ENCODE measurements at regions not wholly inside any gene's neighbourhood (a gene's known extent, or its start where the extent isn't known, plus 50 kb on each side); places are given as distances from the start of the nearest gene placed in this dataset.

DNA sequence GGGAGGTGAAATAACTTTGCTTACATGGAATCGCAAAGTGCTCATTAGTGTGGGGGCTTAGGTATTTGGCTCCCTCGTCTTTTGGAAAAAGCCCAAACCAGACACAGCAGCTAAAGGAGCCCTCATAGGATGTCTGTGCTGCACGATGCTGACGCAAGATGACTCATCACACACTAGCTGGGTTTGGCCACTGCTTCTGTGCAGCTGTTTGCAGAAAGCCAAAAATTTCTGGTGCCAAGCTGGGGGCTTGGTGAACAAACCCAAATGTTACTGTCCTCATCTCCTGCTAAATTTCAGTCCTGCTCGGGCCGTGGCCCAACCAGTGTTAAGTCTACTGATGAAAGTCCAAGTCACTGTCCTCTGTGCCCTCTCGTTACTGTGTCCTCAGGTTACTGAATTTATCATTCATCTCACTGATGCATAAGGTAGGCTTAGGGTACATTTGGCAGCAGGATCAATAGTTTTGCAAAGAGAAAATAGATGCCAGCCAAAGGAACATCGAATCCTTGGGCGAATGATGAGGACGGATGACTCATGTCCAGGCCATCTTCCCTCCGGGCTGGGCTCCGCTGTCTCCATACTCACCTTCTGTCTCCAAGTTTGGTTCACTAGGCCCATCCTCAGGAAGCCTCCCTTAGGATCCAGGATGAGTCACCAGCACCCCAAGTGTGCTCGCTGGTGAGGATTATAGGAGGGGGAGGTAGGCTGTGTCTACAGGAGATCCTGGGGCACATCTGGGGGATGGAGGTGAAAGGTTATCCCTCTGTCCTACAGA, 177.7 kb downstream of the ADSS2 start:
- Histone ChIP-seq H3F3A (ENCODE audit: insufficient read depth, low read length) (no peaks in the 10 kb centered on the region), H3K36me3 (ENCODE audit: insufficient read depth, low read length) (no peaks in the 10 kb centered on the region), H3K79me2 (ENCODE audit: insufficient read depth, low read length) (no peaks in the 10 kb centered on the region), H4K20me1 (ENCODE audit: insufficient read depth, low read length) (no peaks in the 10 kb centered on the region), H3K9me3 (ENCODE audit: low read length) (no peaks in the 10 kb centered on the region), H3K4me2 (ENCODE audit: low read length) (no peak overlapping the region), H3K27me3 (ENCODE audit: insufficient read depth, low read length) (no peaks in the 10 kb centered on the region), H3K9me2 (ENCODE audit: low read depth, low read length) (no peaks in the 10 kb centered on the region), H3K4me1 (ENCODE audit: insufficient read depth, low read length, severe bottlenecking) (no peaks in the 10 kb centered on the region), H2AFZ (ENCODE audit: low read length) (no peak overlapping the region), H3K4me3 (ENCODE audit: low read depth, low read length, poor library complexity, severe bottlenecking) (no peak overlapping the region), H3K27ac (ENCODE audit: low read depth, low read length, poor library complexity, severe bottlenecking) (no peak overlapping the region), H3K9ac (ENCODE audit: low read length) (no peak overlapping the region)
- no peak for TF ChIP-seq EZH2 (IDR thresholded peaks at IDR 0.05; ENCODE audit: borderline replicate concordance, low read length)
- TF ChIP-seq, protein P1, sequence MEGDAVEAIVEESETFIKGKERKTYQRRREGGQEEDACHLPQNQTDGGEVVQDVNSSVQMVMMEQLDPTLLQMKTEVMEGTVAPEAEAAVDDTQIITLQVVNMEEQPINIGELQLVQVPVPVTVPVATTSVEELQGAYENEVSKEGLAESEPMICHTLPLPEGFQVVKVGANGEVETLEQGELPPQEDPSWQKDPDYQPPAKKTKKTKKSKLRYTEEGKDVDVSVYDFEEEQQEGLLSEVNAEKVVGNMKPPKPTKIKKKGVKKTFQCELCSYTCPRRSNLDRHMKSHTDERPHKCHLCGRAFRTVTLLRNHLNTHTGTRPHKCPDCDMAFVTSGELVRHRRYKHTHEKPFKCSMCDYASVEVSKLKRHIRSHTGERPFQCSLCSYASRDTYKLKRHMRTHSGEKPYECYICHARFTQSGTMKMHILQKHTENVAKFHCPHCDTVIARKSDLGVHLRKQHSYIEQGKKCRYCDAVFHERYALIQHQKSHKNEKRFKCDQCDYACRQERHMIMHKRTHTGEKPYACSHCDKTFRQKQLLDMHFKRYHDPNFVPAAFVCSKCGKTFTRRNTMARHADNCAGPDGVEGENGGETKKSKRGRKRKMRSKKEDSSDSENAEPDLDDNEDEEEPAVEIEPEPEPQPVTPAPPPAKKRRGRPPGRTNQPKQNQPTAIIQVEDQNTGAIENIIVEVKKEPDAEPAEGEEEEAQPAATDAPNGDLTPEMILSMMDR (IDR thresholded peaks at IDR 0.05; ENCODE audit: low read length) = no peak

DNA sequence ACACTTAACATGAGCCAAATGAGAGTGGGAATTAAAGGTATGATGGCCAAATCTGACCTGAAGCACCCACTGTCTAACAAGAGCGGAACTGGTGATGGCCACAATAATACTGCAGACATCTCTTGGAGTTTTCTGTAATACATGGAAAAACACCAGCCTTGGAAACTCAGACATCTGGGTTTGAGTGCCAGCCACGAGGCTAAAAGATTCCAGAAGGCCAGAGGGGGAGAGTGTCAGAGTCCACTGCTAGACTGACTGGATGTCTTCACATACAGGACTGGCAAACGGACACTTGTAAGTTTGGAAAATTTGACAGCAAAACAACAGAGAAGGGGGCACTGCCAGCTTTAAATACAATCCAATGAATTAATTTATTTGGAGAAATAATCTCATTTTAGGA, 175.1 kb downstream of the ADSS2 start:
- Histone ChIP-seq H3K36me3 (ENCODE audit: insufficient read depth, low read length) (no peaks in the 10 kb centered on the region), H3K79me2 (ENCODE audit: insufficient read depth, low read length) (no peaks in the 10 kb centered on the region), H3K4me1 (ENCODE audit: insufficient read depth, low read length, severe bottlenecking) (no peaks in the 10 kb centered on the region), H3K27me3 (ENCODE audit: insufficient read depth, low read length) (no peaks in the 10 kb centered on the region), H3K9ac (ENCODE audit: low read length) (no peak overlapping the region), H3K9me2 (ENCODE audit: low read depth, low read length) (no peaks in the 10 kb centered on the region), H2AFZ (ENCODE audit: low read length) (no peak overlapping the region), H4K20me1 (ENCODE audit: insufficient read depth, low read length) (no peaks in the 10 kb centered on the region), H3K9me3 (ENCODE audit: low read length) (no peaks in the 10 kb centered on the region), H3F3A (ENCODE audit: insufficient read depth, low read length) (no peaks in the 10 kb centered on the region), H3K27ac (ENCODE audit: low read depth, low read length, poor library complexity, severe bottlenecking) (no peak overlapping the region), H3K4me2 (ENCODE audit: low read length) (no peak overlapping the region), H3K4me3 (ENCODE audit: low read depth, low read length, poor library complexity, severe bottlenecking) (no peak overlapping the region)
- no peak for TF ChIP-seq EZH2 (IDR thresholded peaks at IDR 0.05; ENCODE audit: borderline replicate concordance, low read length)
- TF ChIP-seq, protein P1 (IDR thresholded peaks at IDR 0.05; ENCODE audit: low read length) = no peak

DNA sequence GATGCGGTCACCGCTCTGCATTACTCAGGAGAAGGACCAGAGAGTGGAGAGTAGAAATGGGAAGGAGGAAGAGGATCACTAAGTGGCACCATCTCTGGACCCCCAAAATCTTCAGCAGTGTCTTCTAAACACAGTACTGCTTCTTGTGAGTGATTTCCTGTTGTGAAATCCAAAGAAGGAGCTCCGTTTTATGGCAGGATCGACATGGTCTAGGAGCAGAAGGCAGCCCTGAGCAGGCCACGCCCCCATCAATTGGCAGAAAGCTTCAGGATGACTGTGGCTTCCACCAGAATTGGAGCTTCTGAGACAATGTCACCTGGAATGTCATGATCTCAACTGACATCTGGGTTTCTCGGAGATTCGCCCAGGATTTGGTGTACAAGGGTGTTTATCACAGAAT, 171.5 kb downstream of the ADSS2 start:
- TF ChIP-seq, protein P1 (IDR thresholded peaks at IDR 0.05; ENCODE audit: low read length) = no peak
- no peak for TF ChIP-seq EZH2 (IDR thresholded peaks at IDR 0.05; ENCODE audit: borderline replicate concordance, low read length)
- Histone ChIP-seq H3K4me2 (ENCODE audit: low read length) (no peak overlapping the region), H3K4me3 (ENCODE audit: low read depth, low read length, poor library complexity, severe bottlenecking) (no peak overlapping the region), H3K27ac (ENCODE audit: low read depth, low read length, poor library complexity, severe bottlenecking) (no peak overlapping the region), H3K9ac (ENCODE audit: low read length) (no peak overlapping the region), H4K20me1 (ENCODE audit: insufficient read depth, low read length) (no peaks in the 10 kb centered on the region), H3K9me2 (ENCODE audit: low read depth, low read length) (no peaks in the 10 kb centered on the region), H3K79me2 (ENCODE audit: insufficient read depth, low read length) (no peaks in the 10 kb centered on the region), H3F3A (ENCODE audit: insufficient read depth, low read length) (no peaks in the 10 kb centered on the region), H3K4me1 (ENCODE audit: insufficient read depth, low read length, severe bottlenecking) (no peaks in the 10 kb centered on the region), H3K27me3 (ENCODE audit: insufficient read depth, low read length) (no peaks in the 10 kb centered on the region), H2AFZ (ENCODE audit: low read length) (no peak overlapping the region), H3K9me3 (ENCODE audit: low read length) (no peaks in the 10 kb centered on the region), H3K36me3 (ENCODE audit: insufficient read depth, low read length) (no peaks in the 10 kb centered on the region)
